GM12891 (cell line): ENCODE measurements at regions not wholly inside any gene's neighbourhood (a gene's known extent, or its start where the extent isn't known, plus 50 kb on each side); places are given as distances from the start of the nearest gene placed in this dataset.

Source experiments
- POLR2A ChIP-seq: IDR thresholded peaks from 2 replicates; pipeline ENCODE4 v1.6.1; 2011; ENCODE audit warnings: low read depth, low read length, control low read depth
- POLR2AphosphoS5 ChIP-seq: IDR thresholded peaks from 2 replicates; pipeline ENCODE4 v1.6.1; 2011; ENCODE audit warnings: low read depth, low read length, control low read depth
- TAF1 ChIP-seq: IDR thresholded peaks from 2 replicates; pipeline ENCODE4 v1.6.1; 2011; ENCODE audit warnings: low read depth, low read length, control low read depth

- TF ChIP-seq POLR2AphosphoS5 (no peak), POLR2A (no peak), TAF1 (no peak)
Observed at GRCh38 chr5:121299153-121299552, 552.5 kb upstream of the FTMT start.
